ENCODE measurements at regions not wholly inside any gene's neighbourhood (a gene's known extent, or its start where the extent isn't known, plus 50 kb on each side); places are given as distances from the start of the nearest gene placed in this dataset.
A peak's percentile ranks its signal among the peaks of the same experiment; 100 is the strongest.

- no peaks in the 10 kb centered on the region for H3K4me1 ChIP-seq
- H3K27me3 ChIP-seq = no peaks in the 10 kb centered on the region
- no peak overlapping the region for H3K4me2 ChIP-seq
- no peak overlapping the region for H3K4me3 ChIP-seq
- H3K27ac ChIP-seq = no peak overlapping the region
- H3K9ac ChIP-seq = no peak overlapping the region
- H3K9me3 ChIP-seq (replicated peaks in 1 of 11) = no peaks in the 10 kb centered on the region
- TF ChIP-seq Cebpa-rat (IDR thresholded peaks at IDR 0.05) = 0 out of 22 replicates have a peak, but pooled peaks of 1 of the 11 experiments have one; percentile 10
- H4K20me1 ChIP-seq = no peaks in the 10 kb centered on the region
- H3K36me3 ChIP-seq = no peaks in the 10 kb centered on the region
These were observed 1043.5 kb upstream of the SORCS1 start for GRCh38 chr10:108208038-108208437.

- H3K4me1 ChIP-seq = no peaks in the 10 kb centered on the region
- H4K20me1 ChIP-seq = no peaks in the 10 kb centered on the region
- TF ChIP-seq Cebpa-rat (IDR thresholded peaks at IDR 0.05) = no peak
- no peak overlapping the region for H3K9ac ChIP-seq
- H3K9me3 ChIP-seq (replicated peaks in 1 of 11) = no peaks in the 10 kb centered on the region
- H3K27me3 ChIP-seq = no peaks in the 10 kb centered on the region
- H3K36me3 ChIP-seq = no peaks in the 10 kb centered on the region
- H3K4me2 ChIP-seq = no peak overlapping the region
- H3K4me3 ChIP-seq = no peak overlapping the region
- H3K27ac ChIP-seq = no peak overlapping the region
These were observed 1040.2 kb upstream of the SORCS1 start for GRCh38 chr10:108204528-108205305.

- Histone ChIP-seq H3K9ac (no peak overlapping the region), H3K27ac (no peak overlapping the region), H3K36me3 (no peaks in the 10 kb centered on the region), H3K4me3 (no peak overlapping the region), H3K9me3 (replicated peaks in 1 of 11) (no peaks in the 10 kb centered on the region), H3K4me1 (no peaks in the 10 kb centered on the region), H4K20me1 (no peaks in the 10 kb centered on the region), H3K4me2 (no peak overlapping the region), H3K27me3 (no peaks in the 10 kb centered on the region)
- no peak for TF ChIP-seq Cebpa-rat (IDR thresholded peaks at IDR 0.05)
These were observed 1039.5 kb upstream of the SORCS1 start for GRCh38 chr10:108203905-108204527.

GRCh38 chr10:108187408-108188012 lies 1023.0 kb upstream of the SORCS1 start:
- Histone ChIP-seq H3K4me2 (no peak overlapping the region), H3K9me3 (replicated peaks in 1 of 11) (peaks cover 0 to 5% (median 0%) of the 10 kb centered on the region in 11 experiments; a peak in 3 of 22 replicates), H3K4me3 (no peak overlapping the region), H4K20me1 (no peaks in the 10 kb centered on the region), H3K27me3 (no peaks in the 10 kb centered on the region), H3K36me3 (no peaks in the 10 kb centered on the region), H3K27ac (no peak overlapping the region), H3K4me1 (no peaks in the 10 kb centered on the region), H3K9ac (no peak overlapping the region)
- TF ChIP-seq Cebpa-rat (IDR thresholded peaks at IDR 0.05) = no peak

- Histone ChIP-seq H3K4me2 (no peak overlapping the region), H3K36me3 (no peaks in the 10 kb centered on the region), H3K27ac (no peak overlapping the region), H3K27me3 (no peaks in the 10 kb centered on the region), H3K9me3 (replicated peaks in 1 of 11) (no peaks in the 10 kb centered on the region), H3K4me1 (no peaks in the 10 kb centered on the region), H3K9ac (no peak overlapping the region), H4K20me1 (no peaks in the 10 kb centered on the region), H3K4me3 (no peak overlapping the region)
- TF ChIP-seq Cebpa-rat (IDR thresholded peaks at IDR 0.05) = no peak
These were observed 1019.6 kb upstream of the SORCS1 start for GRCh38 chr10:108184114-108184513.

- Histone ChIP-seq H3K9ac (no peak overlapping the region), H3K4me3 (no peak overlapping the region), H3K27me3 (no peaks in the 10 kb centered on the region), H3K27ac (no peak overlapping the region), H3K4me1 (no peaks in the 10 kb centered on the region), H4K20me1 (no peaks in the 10 kb centered on the region), H3K9me3 (replicated peaks in 1 of 11) (no peaks in the 10 kb centered on the region), H3K4me2 (no peak overlapping the region), H3K36me3 (no peaks in the 10 kb centered on the region)
- TF ChIP-seq Cebpa-rat (IDR thresholded peaks at IDR 0.05) = no peak
These were observed 1016.4 kb upstream of the SORCS1 start for GRCh38 chr10:108180878-108181277.

GRCh38 chr10:108169846-108170245 lies 1005.3 kb upstream of the SORCS1 start:
- Histone ChIP-seq H3K36me3 (no peaks in the 10 kb centered on the region), H4K20me1 (no peaks in the 10 kb centered on the region), H3K4me2 (no peak overlapping the region), H3K27me3 (no peaks in the 10 kb centered on the region), H3K9ac (no peak overlapping the region), H3K4me1 (no peaks in the 10 kb centered on the region), H3K27ac (no peak overlapping the region), H3K4me3 (no peak overlapping the region), H3K9me3 (replicated peaks in 1 of 11) (no peaks in the 10 kb centered on the region)
- no peak for TF ChIP-seq Cebpa-rat (IDR thresholded peaks at IDR 0.05)

GRCh38 chr10:108167766-108168165 lies 1003.3 kb upstream of the SORCS1 start:
- Histone ChIP-seq H3K27me3 (no peaks in the 10 kb centered on the region), H3K27ac (no peak overlapping the region), H3K4me3 (no peak overlapping the region), H3K4me2 (no peak overlapping the region), H3K36me3 (no peaks in the 10 kb centered on the region), H3K9ac (no peak overlapping the region), H3K9me3 (replicated peaks in 1 of 11) (no peaks in the 10 kb centered on the region), H3K4me1 (no peaks in the 10 kb centered on the region), H4K20me1 (no peaks in the 10 kb centered on the region)
- no peak for TF ChIP-seq Cebpa-rat (IDR thresholded peaks at IDR 0.05)

- H3K36me3 ChIP-seq = no peaks in the 10 kb centered on the region
- H3K27me3 ChIP-seq = no peaks in the 10 kb centered on the region
- no peak for TF ChIP-seq Cebpa-rat (IDR thresholded peaks at IDR 0.05)
- H3K4me1 ChIP-seq = no peaks in the 10 kb centered on the region
- H3K9ac ChIP-seq = no peak overlapping the region
- no peaks in the 10 kb centered on the region for H3K9me3 ChIP-seq (replicated peaks in 1 of 11)
- no peaks in the 10 kb centered on the region for H4K20me1 ChIP-seq
- H3K27ac ChIP-seq = no peak overlapping the region
- no peak overlapping the region for H3K4me2 ChIP-seq
- H3K4me3 ChIP-seq = no peak overlapping the region
These were observed 1001.9 kb upstream of the SORCS1 start for GRCh38 chr10:108166401-108166800.

Measured in BLaER1 treated with 17β-estradiol and CSF1 and Interleukin-3, amounts not matched to agents 10 nM and 100 nM (cell line).